ENCODE measurements at regions not wholly inside any gene's neighbourhood (a gene's known extent, or its start where the extent isn't known, plus 50 kb on each side); places are given as distances from the start of the nearest gene placed in this dataset.

DNA sequence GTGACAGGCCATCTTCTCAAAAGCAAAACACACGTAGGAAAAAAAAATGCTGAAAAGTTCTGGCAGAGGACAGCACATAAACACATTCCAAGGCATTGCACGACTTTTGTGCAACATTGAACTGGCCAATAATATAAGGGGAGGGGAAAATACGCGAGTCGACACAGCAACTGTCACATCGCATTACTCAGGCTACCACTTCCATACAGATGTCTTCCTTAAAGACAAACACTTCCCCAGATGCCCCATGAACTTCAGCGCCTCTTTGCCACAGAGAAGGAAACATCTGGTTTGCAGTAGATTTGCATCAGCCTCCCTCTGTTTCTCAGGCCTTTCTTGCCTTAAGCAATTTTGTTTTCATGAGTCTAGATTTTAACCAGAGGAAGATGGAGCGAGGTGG, 144.4 kb upstream of the IGF1R start:
- TF ChIP-seq, protein P1, sequence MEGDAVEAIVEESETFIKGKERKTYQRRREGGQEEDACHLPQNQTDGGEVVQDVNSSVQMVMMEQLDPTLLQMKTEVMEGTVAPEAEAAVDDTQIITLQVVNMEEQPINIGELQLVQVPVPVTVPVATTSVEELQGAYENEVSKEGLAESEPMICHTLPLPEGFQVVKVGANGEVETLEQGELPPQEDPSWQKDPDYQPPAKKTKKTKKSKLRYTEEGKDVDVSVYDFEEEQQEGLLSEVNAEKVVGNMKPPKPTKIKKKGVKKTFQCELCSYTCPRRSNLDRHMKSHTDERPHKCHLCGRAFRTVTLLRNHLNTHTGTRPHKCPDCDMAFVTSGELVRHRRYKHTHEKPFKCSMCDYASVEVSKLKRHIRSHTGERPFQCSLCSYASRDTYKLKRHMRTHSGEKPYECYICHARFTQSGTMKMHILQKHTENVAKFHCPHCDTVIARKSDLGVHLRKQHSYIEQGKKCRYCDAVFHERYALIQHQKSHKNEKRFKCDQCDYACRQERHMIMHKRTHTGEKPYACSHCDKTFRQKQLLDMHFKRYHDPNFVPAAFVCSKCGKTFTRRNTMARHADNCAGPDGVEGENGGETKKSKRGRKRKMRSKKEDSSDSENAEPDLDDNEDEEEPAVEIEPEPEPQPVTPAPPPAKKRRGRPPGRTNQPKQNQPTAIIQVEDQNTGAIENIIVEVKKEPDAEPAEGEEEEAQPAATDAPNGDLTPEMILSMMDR (IDR thresholded peaks at IDR 0.05) = no peak
- TF ChIP-seq EZH2 (IDR thresholded peaks at IDR 0.05; ENCODE audit: borderline replicate concordance, insufficient read depth, low read depth, low read length, poor library complexity, severe bottlenecking) = no peak
